ENCODE measurements at regions not wholly inside any gene's neighbourhood (a gene's known extent, or its start where the extent isn't known, plus 50 kb on each side); places are given as distances from the start of the nearest gene placed in this dataset.
"Not testable (repeated sequence)": the region's sequence is repeated elsewhere in the genome, so short reads cannot be mapped to it uniquely, and the experiment has no call there.

DNA sequence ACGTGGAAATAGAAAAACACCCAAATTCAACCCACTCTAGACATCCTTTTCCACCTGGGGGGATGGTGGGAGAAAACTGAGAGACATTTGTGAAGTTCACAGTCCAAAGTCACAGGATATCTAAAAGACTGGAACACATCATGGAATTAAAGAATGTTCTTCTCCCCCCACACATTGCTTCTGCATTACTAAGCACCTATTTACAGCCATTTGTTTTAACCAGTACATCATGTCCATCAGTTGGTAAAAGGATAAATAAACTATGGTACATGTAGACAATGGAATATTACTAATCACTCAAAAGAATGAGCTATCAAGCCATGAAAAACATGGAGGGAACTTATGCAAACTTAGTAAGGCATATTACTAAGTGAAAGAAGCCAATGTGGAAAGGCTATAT, 185.5 kb upstream of the ANXA10 start:
- no peak for DNase-seq (ENCODE audit: low read depth in 4 of 4, low spot score in 3 of 4)

DNA sequence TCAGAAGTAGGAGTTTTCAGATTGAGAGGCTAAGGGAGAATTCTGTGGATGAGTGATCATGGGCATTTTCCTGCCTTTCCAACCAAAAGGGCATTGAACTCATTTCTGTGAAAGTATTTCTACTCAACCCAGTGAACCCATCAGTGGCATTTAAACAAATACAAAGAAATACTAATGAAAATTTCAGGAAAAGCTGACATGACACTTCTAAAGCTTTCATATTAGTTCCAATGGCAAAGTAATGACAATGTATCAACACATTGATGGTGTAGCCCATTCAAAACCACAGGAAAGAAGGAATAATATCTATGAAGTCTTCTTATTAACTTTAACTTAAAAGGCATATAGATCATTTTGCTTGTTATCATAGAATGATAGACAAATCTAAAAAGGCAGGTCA, 183.5 kb upstream of the ANXA10 start:
- no peak for DNase-seq (ENCODE audit: low read depth in 4 of 4, low spot score in 3 of 4)

DNA sequence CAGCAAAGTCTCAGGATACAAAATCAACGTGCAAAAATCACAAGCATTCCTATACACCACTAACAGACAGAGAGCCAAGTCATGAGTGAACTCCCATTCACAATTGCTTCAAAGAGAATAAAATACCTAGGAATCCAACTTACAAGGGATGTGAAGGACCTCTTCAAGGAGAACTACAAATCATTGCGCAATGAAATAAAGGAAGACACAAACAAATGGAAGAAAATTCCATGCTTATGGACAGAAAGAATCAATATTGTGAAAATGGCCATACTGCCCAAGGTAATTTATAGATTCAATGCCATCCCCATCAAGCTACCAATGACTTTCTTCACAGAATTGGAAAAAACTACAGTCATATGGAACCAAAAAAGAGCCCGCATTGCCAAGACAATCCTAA, 179.8 kb upstream of the ANXA10 start:
- not testable (repeated sequence) for DNase-seq (ENCODE audit: low read depth in 4 of 4, low spot score in 3 of 4)

DNA sequence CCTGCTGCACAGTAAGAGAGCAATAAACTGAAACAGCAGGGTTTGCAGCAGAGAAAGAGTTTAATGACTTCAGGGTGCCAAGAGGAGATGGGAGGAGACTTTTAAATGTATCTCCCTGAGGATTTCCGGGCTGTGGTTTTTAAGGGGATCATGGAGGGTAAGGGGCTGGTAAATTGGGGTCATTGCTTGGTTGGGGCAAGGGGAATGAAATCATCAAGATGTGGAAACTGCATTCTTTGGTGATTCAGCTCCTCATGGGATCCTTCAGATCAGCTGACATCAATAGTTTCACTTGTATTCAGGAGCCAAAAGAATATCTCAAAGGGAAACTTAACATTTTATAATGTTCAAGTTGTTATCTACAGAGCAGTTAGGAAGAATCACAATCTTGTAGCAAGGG, 174.3 kb upstream of the ANXA10 start:
- no peak for DNase-seq (ENCODE audit: low read depth in 4 of 4, low spot score in 3 of 4)

DNA sequence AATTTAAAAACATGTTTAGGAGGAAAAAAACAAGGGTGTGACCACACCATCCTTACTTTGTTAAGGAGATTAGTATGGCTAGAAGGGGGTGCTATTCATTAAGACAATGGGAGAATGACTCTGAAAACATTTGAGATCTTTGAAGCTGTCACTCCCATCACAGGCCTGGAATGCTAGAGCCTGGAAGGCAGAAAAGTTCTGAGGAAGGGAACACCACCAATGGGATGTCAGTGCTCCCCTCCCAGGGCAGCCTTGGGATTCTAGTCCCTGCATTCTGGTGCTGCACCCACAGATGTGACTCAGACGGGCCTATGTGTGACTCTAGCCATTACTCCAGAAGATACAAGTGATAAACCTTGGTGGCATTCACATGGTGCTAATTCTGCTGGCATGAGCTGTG, 162.2 kb upstream of the ANXA10 start:
- no peak for DNase-seq (ENCODE audit: low read depth in 4 of 4, low spot score in 3 of 4)

DNA sequence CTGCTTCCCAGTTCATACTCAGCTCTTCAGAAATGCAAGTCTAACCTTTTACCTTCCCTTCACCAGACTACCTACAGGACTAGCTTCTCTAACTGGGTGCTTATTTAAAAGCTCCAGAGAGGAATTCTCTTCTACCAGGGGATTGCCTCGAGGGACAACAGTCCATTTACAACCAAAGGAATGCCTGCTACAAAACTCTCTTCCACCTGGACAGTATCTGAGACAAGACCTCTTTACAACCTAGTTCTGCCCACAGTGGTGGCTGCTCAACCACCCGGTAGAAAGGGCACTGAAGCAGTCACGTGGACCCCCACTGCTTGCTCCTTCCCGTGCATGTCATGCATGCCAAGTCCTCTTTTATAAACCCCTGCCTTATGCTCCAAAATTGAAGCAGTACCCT, 158.1 kb upstream of the ANXA10 start:
- no peak for DNase-seq (ENCODE audit: low read depth in 4 of 4, low spot score in 3 of 4)

DNA sequence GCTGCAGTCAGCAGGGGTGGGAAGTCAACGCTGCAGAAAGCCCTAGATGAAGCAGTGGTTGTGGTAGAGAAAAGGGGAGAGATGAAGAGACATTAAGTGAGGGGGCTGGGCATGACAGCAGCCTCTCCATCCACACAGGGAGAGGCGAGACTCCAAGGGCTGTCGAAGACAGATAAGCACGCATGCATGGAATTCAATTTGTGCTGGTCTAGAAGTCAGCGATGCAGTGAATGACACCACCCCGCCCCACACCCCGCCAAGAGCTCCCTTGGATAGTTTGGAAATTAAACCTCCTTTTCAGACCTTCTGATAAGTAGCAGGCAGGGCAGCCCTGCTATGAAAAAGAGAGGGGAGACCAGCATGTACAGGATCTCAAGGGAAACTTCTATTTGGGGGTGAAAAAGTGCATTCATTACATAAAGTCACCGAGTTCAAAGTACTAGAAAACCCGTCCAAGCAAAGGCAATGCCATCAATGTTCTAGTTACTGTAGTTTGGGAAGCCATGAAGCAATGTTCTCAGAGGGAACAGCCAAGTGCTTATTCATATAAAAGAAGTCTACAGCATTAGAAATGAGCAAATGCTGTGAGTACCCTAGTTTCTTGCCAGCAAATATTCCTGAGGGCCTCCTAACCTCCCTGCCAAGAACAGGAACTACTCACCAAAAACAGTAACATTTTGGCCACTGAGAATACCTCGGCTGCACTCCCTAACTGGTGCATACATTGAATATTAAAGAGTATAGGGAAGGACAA, 152.3 kb upstream of the ANXA10 start:
- no peak for DNase-seq (ENCODE audit: low read depth in 4 of 4, low spot score in 3 of 4)

DNA sequence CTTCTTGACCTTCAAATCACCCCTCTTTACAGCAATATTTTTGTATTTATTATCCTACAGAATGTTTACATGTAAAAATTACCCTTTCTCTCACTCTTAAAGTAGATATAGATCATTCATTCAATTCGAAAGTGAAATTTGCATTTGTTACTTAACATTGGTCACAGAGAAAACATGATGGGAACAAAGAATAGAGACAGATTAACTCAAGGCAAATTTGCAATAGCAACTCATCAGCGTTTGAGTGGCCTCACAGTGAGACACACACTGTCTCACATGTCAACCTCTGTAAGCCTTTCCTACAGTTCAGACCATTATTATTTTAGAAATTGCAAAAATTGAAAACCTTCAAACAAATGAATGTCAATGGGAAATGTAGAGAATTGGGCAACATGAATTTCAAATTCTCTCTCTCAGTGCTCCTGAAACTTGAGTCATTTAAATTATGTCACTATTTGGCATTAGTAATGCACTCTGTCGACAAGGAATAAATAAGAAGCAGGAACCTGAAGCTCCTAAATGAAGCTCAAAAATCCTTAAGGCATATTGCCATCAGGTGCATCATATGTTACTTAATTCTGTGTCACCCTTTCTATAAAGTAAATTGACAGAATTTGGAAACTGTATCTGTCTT, 148.3 kb upstream of the ANXA10 start:
- DNase-seq (ENCODE audit: low read depth in 4 of 4, low spot score in 3 of 4) = no peak

DNA sequence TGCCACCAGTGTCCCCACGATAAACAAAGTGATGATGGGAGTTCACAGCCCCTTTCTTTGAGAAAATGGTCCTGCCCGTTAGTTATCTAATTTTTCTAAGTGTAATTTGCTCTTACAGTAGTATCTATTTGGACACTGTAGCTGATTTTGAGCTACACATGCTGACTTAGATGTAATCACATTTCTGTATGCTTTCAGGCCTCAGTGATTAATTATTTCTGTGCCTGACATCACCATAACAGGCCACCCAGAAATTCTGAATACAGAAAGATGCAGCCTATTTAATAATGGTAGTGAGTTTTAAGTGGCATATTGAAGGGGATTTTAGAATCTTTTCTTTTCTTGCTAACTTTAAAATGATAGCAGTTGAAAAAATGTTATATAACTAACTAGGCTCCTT, 147.6 kb upstream of the ANXA10 start:
- DNase-seq (ENCODE audit: low read depth in 4 of 4, low spot score in 3 of 4) = no peak

DNA sequence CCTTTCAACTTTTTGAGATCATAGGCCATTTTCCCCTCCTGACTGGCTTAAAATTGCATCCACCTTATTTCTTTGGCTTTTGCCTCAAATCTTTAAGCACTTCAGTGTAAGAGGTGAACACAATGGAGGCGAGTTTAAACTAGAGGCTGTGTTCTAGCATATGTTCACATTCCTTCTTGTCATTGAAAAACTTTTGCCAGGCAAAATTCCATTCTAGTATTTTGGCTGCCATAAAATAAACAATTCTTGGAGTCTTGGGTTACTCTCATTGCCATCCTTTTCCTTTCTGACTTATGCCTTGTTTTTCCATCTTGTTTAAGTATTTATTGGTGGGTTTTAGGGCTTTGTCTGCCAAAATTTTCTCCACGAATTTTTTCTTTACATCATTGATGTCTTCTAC, 137.3 kb upstream of the ANXA10 start:
- DNase-seq (ENCODE audit: low read depth in 4 of 4, low spot score in 3 of 4) = no peak

DNA sequence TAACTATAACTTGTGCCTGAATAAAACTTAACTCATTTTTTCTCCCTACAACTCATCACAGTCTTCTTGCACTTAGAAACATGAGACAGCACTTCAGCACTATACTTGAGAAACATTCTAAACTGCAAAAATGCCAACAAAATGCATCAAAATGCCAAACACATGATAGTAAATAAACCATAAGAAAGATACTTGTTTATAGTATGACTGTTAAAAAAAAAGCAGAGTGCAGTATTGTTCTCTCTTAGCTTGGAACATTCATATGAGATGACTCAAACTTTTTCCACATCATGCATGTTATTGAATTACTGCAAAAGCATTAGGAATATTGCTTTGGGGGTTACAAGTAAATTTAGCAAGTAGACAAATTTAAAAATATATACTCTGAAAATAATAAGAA, 135.7 kb upstream of the ANXA10 start:
- DNase-seq (ENCODE audit: low read depth in 4 of 4, low spot score in 3 of 4) = no peak

DNA sequence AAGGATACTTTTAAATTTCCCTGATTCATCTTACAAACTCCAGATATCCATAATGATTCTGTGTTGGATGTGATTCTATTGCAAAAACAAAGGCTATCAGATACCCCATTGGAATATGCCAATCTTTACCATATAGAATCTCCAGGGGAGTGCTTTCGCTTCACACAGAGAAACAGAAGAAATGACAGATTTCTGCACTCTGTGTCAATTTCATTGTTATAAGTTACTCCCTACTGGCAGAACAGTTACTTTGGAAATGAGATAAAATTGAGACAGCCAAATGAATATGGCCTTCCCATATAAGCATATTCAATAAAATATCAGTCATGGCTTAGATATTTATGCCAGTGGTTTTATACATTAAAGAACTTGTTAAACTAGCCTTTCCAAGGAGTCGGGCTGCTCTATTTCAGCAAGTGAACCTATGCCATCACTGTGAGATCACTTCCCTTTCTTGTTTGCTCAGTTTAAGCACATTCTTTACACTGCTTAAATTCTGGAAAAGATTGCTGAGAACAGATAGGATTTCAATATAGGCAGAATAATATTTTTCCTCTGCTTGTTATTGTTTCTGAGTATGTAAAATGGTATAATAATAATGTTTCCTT, 127.5 kb upstream of the ANXA10 start:
- DNase-seq (ENCODE audit: low read depth in 4 of 4, low spot score in 3 of 4) = no peak

DNA sequence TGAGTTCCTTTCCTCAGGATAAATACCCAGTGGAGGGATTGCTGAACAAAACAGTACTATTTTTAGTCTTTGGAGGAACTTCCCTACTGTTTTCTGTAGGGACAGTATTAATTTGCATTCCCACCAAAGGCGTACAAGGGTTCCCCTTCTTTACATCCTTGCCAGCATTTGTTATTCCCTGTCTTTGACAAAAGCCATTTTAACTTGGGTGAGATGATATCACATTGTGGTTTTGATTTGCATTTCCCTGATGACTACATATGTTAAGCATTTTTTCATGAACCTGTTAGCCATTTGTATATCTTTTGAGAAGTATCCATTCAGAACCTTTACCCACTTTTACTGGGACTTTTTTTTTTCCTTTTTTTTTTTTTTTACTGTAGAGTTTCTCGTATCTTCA, 126.2 kb upstream of the ANXA10 start:
- no peak for DNase-seq (ENCODE audit: low read depth in 4 of 4, low spot score in 3 of 4)

DNA sequence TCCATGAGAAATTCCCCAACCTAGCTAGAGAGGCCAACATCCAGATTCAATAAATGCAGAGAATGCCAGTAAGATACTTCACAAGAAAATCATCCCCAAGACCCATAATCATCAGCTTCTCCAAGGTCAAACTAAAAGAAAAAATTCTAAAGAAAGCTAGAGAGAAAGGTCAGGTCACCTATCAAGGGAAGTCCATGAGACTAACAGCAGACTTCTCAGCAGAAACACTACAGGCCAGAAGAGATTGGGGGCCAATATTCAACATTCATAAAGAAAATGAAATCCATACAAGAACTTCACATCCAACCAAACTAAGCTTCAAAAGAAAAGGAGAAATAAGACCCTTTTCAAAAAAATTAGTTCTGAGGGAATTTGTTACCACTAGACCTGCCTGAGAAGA, 118.8 kb upstream of the ANXA10 start:
- no peak for DNase-seq (ENCODE audit: low read depth in 4 of 4, low spot score in 3 of 4)

DNA sequence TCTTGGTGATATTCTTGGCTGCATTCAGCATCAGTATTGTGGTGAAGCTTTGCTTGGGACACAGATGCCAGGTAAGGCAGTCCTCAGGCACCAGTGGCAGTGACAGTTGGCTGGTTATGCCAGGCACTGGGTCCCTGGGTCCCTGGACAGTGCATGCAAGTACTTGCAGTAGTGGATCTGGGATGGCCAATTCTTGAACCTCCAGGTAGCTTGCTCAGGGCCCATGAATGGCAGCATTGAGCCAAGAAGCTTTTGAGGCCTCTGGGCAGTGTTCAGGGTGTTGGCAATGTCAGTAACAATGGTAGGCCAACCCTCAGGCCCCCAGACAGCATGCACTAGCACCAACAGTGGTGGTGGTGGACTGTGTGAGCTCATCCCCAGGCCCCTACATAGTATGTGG, 106.8 kb upstream of the ANXA10 start:
- DNase-seq (ENCODE audit: low read depth in 4 of 4, low spot score in 3 of 4) = no peak

DNA sequence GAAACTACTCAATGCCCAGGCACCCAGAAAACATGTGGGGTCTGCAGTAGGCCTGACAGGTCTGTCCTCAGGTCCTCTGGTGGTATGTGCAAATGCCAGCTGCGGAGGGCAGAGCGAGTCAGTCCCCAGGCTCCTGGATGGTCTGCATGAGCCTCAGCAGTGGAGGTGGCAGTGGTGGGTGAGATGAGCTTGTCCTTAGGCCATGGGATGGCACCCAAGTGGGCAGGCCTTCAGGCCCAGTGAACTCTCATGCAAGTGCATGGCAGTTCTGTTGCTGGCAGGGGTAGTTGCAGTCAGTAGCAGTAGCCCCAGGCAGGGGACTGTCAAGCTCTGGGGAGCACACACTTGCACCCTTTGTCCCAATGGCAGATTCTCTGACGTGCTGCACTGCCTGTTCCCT, 106.3 kb upstream of the ANXA10 start:
- no peak for DNase-seq (ENCODE audit: low read depth in 4 of 4, low spot score in 3 of 4)

DNA sequence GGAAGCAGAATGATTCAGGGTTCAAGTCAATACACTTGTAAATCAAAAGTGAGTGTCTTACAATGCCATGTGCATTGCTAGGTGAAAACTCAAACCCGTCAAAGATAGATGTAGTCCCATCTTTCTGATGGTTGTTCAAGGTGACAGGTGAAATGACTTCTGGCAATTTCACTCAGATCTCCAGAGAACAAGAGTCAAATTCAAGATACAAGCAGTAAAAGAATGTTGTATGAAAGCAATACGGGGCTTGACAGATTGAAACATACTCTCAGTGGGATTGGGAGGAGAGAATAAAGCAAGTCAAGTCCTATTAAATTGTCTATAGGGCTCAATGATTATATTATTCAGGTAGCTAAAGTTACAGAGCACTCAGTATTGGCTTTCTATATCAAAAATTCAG, 105.1 kb upstream of the ANXA10 start:
- DNase-seq (ENCODE audit: low read depth in 4 of 4, low spot score in 3 of 4) = no peak

DNA sequence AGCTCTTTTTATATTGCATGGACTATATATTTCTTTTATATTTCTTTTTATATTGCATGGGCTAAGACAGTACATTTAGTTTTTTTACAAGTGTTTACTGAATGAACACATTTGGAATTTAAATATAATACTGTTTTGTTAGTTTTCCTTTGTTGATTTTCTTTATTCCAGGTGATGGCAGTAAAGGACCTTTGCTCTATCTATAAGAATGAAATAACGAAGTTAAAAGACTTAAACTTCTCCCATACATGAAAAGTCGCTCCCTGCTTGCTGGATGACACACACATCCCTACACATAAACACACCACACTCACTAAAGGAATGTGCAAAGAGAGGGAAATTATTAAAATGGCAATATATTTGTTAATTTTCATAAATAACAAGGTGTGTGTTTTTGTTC, 102.5 kb upstream of the ANXA10 start:
- no peak for DNase-seq (ENCODE audit: low read depth in 4 of 4, low spot score in 3 of 4)

DNA sequence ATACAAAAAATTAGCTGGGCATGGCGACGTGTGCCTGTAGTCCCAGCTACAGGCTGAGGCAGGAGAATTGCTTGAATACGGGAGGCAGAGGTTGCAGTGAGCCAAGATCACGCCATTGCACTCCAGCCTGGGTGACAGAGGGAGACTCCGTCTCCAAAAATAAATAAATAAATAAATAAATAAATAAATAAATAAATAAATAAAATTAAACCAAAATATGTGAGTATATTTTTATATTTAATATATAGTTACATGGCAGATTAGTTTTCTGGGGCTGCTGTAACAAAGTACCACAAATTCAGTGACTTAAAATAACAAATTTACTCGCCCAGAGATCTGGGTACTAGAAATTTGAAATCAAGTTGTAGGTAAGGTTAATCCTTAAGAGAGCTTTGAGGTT, 84.2 kb upstream of the ANXA10 start:
- DNase-seq (ENCODE audit: low read depth in 4 of 4, low spot score in 3 of 4) = not testable (repeated sequence)

DNA sequence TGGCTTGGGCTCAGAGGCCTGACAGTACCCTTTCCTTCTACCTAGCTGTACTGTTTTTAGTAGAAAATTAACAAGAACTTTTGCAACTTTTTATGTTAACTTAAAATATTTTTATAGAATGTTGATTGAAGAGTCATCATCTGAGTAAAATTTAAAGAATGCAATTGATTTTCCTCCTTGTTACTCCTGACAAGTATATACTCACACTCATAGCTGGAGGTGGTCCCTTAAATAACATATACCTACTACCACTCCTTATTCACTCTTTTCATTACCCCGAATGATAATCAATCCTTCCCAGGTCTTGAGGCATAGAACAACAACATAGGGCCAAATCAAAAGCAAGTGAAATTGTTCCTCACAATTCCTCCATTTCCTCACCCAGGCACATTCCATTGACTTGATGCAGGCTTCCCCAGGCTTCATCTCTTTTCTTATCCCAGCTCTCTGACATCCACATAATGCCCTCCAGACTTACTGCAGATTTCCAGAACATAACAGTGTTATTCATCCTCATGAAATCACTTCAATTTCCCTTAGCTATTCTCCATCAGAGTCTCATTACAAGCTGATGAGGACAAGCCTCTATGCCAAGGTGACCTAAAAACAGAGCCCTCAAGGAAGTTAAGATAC, 73.2 kb upstream of the ANXA10 start:
- no peak for DNase-seq (ENCODE audit: low read depth in 4 of 4, low spot score in 3 of 4)

DNA sequence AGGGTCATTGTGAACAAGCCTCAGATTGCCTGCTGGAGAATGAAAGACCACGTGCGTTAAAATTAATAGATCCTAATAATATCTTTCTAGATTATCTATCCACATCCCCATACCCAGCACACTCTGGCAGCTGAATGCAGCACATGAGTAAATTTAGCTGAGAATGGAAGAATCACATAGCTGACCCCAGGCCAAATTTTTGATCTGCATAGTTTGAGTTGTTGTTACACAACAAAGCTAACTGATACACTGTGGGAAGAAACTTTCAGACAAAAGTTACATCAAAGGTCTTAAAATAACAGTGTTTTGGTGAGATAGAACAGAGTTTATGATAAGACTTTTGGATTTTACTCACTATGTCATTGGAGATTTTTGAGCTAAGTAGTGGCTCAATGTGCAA, 72.4 kb upstream of the ANXA10 start:
- no peak for DNase-seq (ENCODE audit: low read depth in 4 of 4, low spot score in 3 of 4)

DNA sequence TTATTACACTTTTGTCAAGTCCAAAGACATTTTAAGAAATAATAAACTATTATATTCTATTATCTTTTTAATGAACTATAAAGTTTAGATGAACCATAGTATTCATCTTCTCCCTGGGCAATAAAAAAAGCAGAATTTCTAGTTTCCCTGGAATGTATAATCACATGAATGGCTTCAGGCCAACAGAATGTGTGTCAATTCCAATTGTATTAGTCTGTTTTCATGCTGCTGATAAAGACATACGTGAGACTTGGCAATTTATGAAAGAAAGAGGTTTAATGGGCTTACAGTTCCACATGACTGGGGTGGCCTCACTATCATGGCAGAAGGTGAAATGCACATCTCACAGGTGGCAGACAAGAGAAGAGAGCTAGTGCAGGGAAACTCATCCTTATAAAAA, 70.7 kb upstream of the ANXA10 start:
- no peak for DNase-seq (ENCODE audit: low read depth in 4 of 4, low spot score in 3 of 4)
